ENCODE measurements at regions not wholly inside any gene's neighbourhood (a gene's known extent, or its start where the extent isn't known, plus 50 kb on each side); places are given as distances from the start of the nearest gene placed in this dataset.

- no peak for TF ChIP-seq CTCF (IDR thresholded peaks at IDR 0.05)
- TF ChIP-seq EZH2 (IDR thresholded peaks at IDR 0.05) = no peak
- no peak for TF ChIP-seq EZH2phosphoT487 (IDR thresholded peaks at IDR 0.05)
These were observed 252.6 kb downstream of the MED10 start for GRCh38 chr5:6125781-6126180.

Measured in neural progenitor cell (in vitro differentiated cells).